Gastroesophageal sphincter (tissue), 3 donors: ENCODE measurements at regions not wholly inside any gene's neighbourhood (a gene's known extent, or its start where the extent isn't known, plus 50 kb on each side); places are given as distances from the start of the nearest gene placed in this dataset.

ENCODE experiments used
- POLR2A ChIP-seq, 2 donors: fragments of 450-650 bp; IDR thresholded peaks; one replicate each; pipeline ENCODE4 v1.6.1; 2017; ENCODE audit warnings: antibody characterized with exemption in 2 of 2, mild to moderate bottlenecking in 2 of 2, moderate library complexity in 1 of 2
- TF ChIP-seq, protein P1 (sequence below), 4 experiments: fragments of 200-600 bp in 2 of 4; fragments of 450-650 bp in 2 of 4; sonication (generic) in 1 of 4; IDR thresholded peaks; one replicate each; pipeline ENCODE4 v1.5.1; 2017 to 2019; ENCODE audit warnings: antibody characterized with exemption in 4 of 4, mild to moderate bottlenecking in 2 of 4, moderate library complexity in 2 of 4

DNA sequence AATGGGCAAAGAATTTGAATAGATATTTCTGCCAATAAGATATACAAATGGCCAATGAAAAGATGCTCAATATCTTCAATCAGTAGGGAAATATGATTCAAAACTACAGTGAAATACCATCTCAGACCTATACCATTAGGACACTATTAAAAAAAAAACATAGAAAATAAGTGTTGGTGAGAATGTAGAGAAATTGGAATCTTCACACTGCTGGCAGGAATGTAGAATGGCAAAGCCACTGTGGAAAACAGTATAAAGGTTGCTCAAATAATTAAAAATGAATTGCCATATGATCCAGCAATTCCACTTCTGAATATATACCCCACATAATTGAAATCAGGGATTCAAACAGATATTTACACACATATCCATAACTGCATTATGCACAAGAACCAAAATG is 88.1 kb upstream of the STARD13 start:
- TF ChIP-seq, protein P1, sequence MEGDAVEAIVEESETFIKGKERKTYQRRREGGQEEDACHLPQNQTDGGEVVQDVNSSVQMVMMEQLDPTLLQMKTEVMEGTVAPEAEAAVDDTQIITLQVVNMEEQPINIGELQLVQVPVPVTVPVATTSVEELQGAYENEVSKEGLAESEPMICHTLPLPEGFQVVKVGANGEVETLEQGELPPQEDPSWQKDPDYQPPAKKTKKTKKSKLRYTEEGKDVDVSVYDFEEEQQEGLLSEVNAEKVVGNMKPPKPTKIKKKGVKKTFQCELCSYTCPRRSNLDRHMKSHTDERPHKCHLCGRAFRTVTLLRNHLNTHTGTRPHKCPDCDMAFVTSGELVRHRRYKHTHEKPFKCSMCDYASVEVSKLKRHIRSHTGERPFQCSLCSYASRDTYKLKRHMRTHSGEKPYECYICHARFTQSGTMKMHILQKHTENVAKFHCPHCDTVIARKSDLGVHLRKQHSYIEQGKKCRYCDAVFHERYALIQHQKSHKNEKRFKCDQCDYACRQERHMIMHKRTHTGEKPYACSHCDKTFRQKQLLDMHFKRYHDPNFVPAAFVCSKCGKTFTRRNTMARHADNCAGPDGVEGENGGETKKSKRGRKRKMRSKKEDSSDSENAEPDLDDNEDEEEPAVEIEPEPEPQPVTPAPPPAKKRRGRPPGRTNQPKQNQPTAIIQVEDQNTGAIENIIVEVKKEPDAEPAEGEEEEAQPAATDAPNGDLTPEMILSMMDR (IDR thresholded peaks at IDR 0.05) = no peak
- TF ChIP-seq POLR2A (IDR thresholded peaks at IDR 0.05) = no peak
